HEK293T (cell line): ENCODE measurements at regions not wholly inside any gene's neighbourhood (a gene's known extent, or its start where the extent isn't known, plus 50 kb on each side); places are given as distances from the start of the nearest gene placed in this dataset.

Experiments
- ARNT ChIP-seq: fragments of 450-650 bp; IDR thresholded peaks from 2 replicates; pipeline ENCODE4 v1.6.1; 2017; ENCODE audit warnings: mild to moderate bottlenecking
- BHLHE40 ChIP-seq: fragments of 450-650 bp; IDR thresholded peaks from 2 replicates; pipeline ENCODE4 v1.6.1; 2016; ENCODE audit warnings: mild to moderate bottlenecking, moderate library complexity, borderline replicate concordance
- CTBP1 ChIP-seq: fragments of 450-650 bp; IDR thresholded peaks from 2 replicates; pipeline ENCODE4 v1.6.1; 2016; ENCODE audit warnings: borderline replicate concordance
- ELF4 ChIP-seq: fragments of 450-650 bp; IDR thresholded peaks from 2 replicates; pipeline ENCODE4 v1.6.1; 2017; ENCODE audit warnings: antibody characterized with exemption
- FOXA1 ChIP-seq: fragments of 450-650 bp; IDR thresholded peaks from 2 replicates; pipeline ENCODE4 v1.6.1; 2016; ENCODE audit warnings: mild to moderate bottlenecking
- FOXK2 ChIP-seq: fragments of 450-650 bp; IDR thresholded peaks from 2 replicates; pipeline ENCODE4 v1.6.1; 2016; ENCODE audit warnings: mild to moderate bottlenecking
- FOXM1 ChIP-seq: fragments of 450-650 bp; IDR thresholded peaks from 2 replicates; pipeline ENCODE4 v1.6.1; 2017; ENCODE audit warnings: mild to moderate bottlenecking, borderline replicate concordance
- HDGF ChIP-seq: fragments of 450-650 bp; IDR thresholded peaks from 2 replicates; pipeline ENCODE4 v1.6.1; 2017; ENCODE audit warnings: antibody characterized with exemption, borderline replicate concordance
- NFRKB ChIP-seq: fragments of 450-650 bp; IDR thresholded peaks from 2 replicates; pipeline ENCODE4 v1.6.1; 2016; ENCODE audit warnings: mild to moderate bottlenecking, moderate library complexity
- SP1 ChIP-seq: fragments of 450-650 bp; IDR thresholded peaks from 2 replicates; pipeline ENCODE4 v1.6.1; 2017
- SUZ12 ChIP-seq: fragments of 450-650 bp; IDR thresholded peaks from 2 replicates; pipeline ENCODE4 v1.6.1; 2016; ENCODE audit warnings: mild to moderate bottlenecking
- TARDBP ChIP-seq: fragments of 450-650 bp; IDR thresholded peaks from 2 replicates; pipeline ENCODE4 v1.6.1; 2016
- ZNF384 ChIP-seq: fragments of 450-650 bp; IDR thresholded peaks from 2 replicates; pipeline ENCODE4 v1.6.1; 2016
- TF ChIP-seq, protein P1 (sequence below): fragments of 450-650 bp; IDR thresholded peaks from 2 replicates; pipeline ENCODE4 v1.6.1; 2016

DNA sequence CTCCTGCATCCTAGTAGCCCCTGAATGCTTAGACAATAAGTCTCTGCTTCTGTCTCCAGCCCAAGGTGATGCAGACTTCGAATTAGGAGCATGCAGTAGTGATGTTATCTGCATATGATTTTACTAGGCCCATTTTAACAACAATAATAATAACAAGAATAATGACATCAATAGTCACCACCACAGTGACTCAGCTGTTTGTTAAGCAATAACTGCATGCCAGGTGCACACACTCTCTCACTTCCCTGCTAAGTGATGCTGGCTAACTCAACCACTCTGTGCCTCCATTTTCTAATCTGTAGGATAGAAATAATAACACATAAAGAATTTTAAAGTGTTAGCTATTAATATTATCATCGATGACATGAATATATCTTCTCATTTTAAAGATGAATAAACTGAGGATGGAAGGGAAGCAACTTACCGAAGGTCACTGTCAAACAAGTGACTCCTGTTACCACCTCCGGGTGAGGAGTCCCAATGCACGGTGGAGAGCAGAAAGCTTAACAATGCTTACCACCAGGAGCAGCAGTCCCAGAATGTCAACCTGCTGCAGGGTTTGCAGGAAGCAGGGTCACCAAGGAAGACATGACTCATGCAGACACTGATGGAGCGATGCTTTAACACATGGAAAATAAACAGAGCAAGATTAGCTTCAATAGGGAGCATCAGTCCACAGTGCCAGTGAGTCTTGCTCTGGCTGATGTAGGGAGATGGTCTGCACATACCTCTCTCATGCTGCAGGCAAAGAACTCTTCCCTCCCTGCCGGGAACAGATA is 290.2 kb downstream of the SPATA17 start:
- TF ChIP-seq ELF4 (no peak), TARDBP (no peak), HDGF (no peak), FOXA1 (no peak), SUZ12 (no peak), SP1 (no peak), FOXK2 (no peak), NFRKB (no peak), ARNT (no peak), ZNF384 (no peak), FOXM1 (no peak), CTBP1 (no peak), BHLHE40 (no peak)
- TF ChIP-seq, protein P1, sequence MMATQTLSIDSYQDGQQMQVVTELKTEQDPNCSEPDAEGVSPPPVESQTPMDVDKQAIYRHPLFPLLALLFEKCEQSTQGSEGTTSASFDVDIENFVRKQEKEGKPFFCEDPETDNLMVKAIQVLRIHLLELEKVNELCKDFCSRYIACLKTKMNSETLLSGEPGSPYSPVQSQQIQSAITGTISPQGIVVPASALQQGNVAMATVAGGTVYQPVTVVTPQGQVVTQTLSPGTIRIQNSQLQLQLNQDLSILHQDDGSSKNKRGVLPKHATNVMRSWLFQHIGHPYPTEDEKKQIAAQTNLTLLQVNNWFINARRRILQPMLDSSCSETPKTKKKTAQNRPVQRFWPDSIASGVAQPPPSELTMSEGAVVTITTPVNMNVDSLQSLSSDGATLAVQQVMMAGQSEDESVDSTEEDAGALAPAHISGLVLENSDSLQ: no peak
